Tibial nerve (tissue), 3 donors: ENCODE measurements at regions not wholly inside any gene's neighbourhood (a gene's known extent, or its start where the extent isn't known, plus 50 kb on each side); places are given as distances from the start of the nearest gene placed in this dataset.

Experiments
- CTCF ChIP-seq, 5 experiments: fragments of 200-600 bp in 3 of 5; fragments of 450-650 bp in 2 of 5; sonication (generic) in 3 of 5; IDR thresholded peaks; one replicate each; pipeline ENCODE4 v1.5.1; 2016 to 2019; ENCODE audit warnings: antibody characterized with exemption in 5 of 5, mild to moderate bottlenecking in 3 of 5, moderate library complexity in 2 of 5
- POLR2A ChIP-seq, 2 donors: fragments of 450-650 bp; IDR thresholded peaks; one replicate each; pipeline ENCODE4 v1.6.1; 2017; ENCODE audit warnings: antibody characterized with exemption in 2 of 2, mild to moderate bottlenecking in 2 of 2, moderate library complexity in 2 of 2

- TF ChIP-seq CTCF (IDR thresholded peaks at IDR 0.05) (no peak), POLR2A (IDR thresholded peaks at IDR 0.05) (no peak)
These were observed 286.6 kb upstream of the JAG1 start for GRCh38 chr20:10960416-10960815.
